HL-60 (cell line): ENCODE measurements at regions not wholly inside any gene's neighbourhood (a gene's known extent, or its start where the extent isn't known, plus 50 kb on each side); places are given as distances from the start of the nearest gene placed in this dataset.
"Not testable (repeated sequence)": the region's sequence is repeated elsewhere in the genome, so short reads cannot be mapped to it uniquely, and the experiment has no call there.

Experiments used
- CTCF ChIP-seq: IDR thresholded peaks from one replicate; pipeline ENCODE4 v1.5.1; 2011; ENCODE audit warnings: low read length, control low read depth, inconsistent platforms; ENCODE audit not compliant: insufficient read depth
- GABPA ChIP-seq: IDR thresholded peaks from 2 replicates; pipeline ENCODE4 v1.6.1; 2012; ENCODE audit warnings: low read depth
- POLR2AphosphoS5 ChIP-seq: IDR thresholded peaks from 2 replicates; pipeline ENCODE4 v1.6.1; 2012; ENCODE audit warnings: low read depth
- SPI1 ChIP-seq: IDR thresholded peaks from 2 replicates; pipeline ENCODE4 v1.6.1; 2012; ENCODE audit warnings: low read depth, mild to moderate bottlenecking, borderline replicate concordance
- TF ChIP-seq, protein P1 (sequence below): IDR thresholded peaks from 2 replicates; pipeline ENCODE4 v1.6.1; 2012; ENCODE audit warnings: low read depth; ENCODE audit not compliant: insufficient replicate concordance

- TF ChIP-seq CTCF, GABPA, POLR2AphosphoS5, SPI1: not testable (repeated sequence)
- TF ChIP-seq, protein P1, sequence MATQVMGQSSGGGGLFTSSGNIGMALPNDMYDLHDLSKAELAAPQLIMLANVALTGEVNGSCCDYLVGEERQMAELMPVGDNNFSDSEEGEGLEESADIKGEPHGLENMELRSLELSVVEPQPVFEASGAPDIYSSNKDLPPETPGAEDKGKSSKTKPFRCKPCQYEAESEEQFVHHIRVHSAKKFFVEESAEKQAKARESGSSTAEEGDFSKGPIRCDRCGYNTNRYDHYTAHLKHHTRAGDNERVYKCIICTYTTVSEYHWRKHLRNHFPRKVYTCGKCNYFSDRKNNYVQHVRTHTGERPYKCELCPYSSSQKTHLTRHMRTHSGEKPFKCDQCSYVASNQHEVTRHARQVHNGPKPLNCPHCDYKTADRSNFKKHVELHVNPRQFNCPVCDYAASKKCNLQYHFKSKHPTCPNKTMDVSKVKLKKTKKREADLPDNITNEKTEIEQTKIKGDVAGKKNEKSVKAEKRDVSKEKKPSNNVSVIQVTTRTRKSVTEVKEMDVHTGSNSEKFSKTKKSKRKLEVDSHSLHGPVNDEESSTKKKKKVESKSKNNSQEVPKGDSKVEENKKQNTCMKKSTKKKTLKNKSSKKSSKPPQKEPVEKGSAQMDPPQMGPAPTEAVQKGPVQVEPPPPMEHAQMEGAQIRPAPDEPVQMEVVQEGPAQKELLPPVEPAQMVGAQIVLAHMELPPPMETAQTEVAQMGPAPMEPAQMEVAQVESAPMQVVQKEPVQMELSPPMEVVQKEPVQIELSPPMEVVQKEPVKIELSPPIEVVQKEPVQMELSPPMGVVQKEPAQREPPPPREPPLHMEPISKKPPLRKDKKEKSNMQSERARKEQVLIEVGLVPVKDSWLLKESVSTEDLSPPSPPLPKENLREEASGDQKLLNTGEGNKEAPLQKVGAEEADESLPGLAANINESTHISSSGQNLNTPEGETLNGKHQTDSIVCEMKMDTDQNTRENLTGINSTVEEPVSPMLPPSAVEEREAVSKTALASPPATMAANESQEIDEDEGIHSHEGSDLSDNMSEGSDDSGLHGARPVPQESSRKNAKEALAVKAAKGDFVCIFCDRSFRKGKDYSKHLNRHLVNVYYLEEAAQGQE: not testable (repeated sequence)
These were observed 63.2 kb downstream of the ATXN7L3B start for GRCh38 chr12:74600817-74601216.
